Osteoblast (primary cell): ENCODE measurements at regions not wholly inside any gene's neighbourhood (a gene's known extent, or its start where the extent isn't known, plus 50 kb on each side); places are given as distances from the start of the nearest gene placed in this dataset.
A peak's percentile ranks its signal among the peaks of the same experiment; 100 is the strongest.

Experiments used
- DNase-seq: peaks from one replicate; pipeline ENCODE4 v3.0.0; 2011; ENCODE audit warnings: low spot score, mixed read lengths; ENCODE audit not compliant: insufficient read length; ENCODE audit errors: missing footprints
- H2AFZ ChIP-seq: 2 replicates; pipeline ENCODE4 v1.6.0; 2011; ENCODE audit warnings: mild to moderate bottlenecking, low read length
- H3K27ac ChIP-seq: 2 replicates; pipeline ENCODE4 v1.5.1; 2011; ENCODE audit warnings: mild to moderate bottlenecking, low read depth, low read length, moderate library complexity
- H3K27me3 ChIP-seq: 2 replicates; pipeline ENCODE4 v1.6.0; 2012; ENCODE audit warnings: mild to moderate bottlenecking, control low read depth, inconsistent platforms, low read length, moderate library complexity; ENCODE audit not compliant: insufficient read depth
- H3K36me3 ChIP-seq: 2 replicates; pipeline ENCODE4 v1.5.1; 2011; ENCODE audit warnings: mild to moderate bottlenecking, low read length, control low read depth, moderate library complexity; ENCODE audit not compliant: insufficient read depth
- H3K4me1 ChIP-seq: 2 replicates; pipeline ENCODE4 v1.5.1; 2011; ENCODE audit warnings: mild to moderate bottlenecking, low read length, control low read depth, moderate library complexity; ENCODE audit not compliant: insufficient read depth
- H3K4me2 ChIP-seq: 2 replicates; pipeline ENCODE4 v1.6.0; 2011; ENCODE audit warnings: mild to moderate bottlenecking, low read length; ENCODE audit not compliant: insufficient read depth
- H3K4me3 ChIP-seq: fragments of 200-600 bp; sonication (generic); 3 replicates; pipeline ENCODE4 v1.5.1; 2012; ENCODE audit warnings: mild to moderate bottlenecking, low read length, inconsistent platforms; ENCODE audit not compliant: insufficient read depth
- H3K79me2 ChIP-seq: 2 replicates; pipeline ENCODE4 v1.6.0; 2012; ENCODE audit warnings: mild to moderate bottlenecking, low read length, control low read depth, inconsistent platforms; ENCODE audit not compliant: insufficient read depth
- H3K9me3 ChIP-seq: 2 replicates; pipeline ENCODE4 v1.5.1; 2011; ENCODE audit warnings: low read depth, low read length, control low read depth
- H4K20me1 ChIP-seq: 2 replicates; pipeline ENCODE4 v1.6.0; 2012; ENCODE audit warnings: mild to moderate bottlenecking, low read length, control low read depth; ENCODE audit not compliant: insufficient read depth
- TF ChIP-seq, protein P1 (sequence below): IDR thresholded peaks from 2 replicates; pipeline ENCODE4 v1.5.1; 2011; ENCODE audit warnings: mild to moderate bottlenecking, low read depth, low read length, moderate library complexity; ENCODE audit errors: extremely low read depth

DNA sequence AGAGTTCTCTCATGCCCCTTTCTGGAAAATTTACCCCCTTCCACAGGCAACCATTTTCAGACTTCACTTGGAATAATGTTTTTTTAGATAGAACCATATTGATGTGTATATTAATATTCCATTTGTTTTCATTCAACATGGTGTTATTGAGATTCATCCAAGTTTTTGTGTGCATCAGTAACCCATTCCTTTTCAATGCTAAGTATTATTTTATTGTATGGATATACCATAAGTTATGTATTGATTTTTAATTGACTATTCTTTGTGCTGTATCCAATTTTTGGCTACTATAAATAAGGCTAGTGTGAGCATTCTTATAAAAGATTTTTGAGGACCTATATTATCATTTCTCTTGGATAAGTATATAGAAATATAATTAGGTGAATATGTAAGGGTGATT, 1025.7 kb downstream of the GRM8 start:
- Histone ChIP-seq H3K4me3 (no peak overlapping the region), H3K4me2 (no peak overlapping the region), H3K27me3 (no peaks in the 10 kb centered on the region), H3K36me3 (no peaks in the 10 kb centered on the region), H3K27ac (no peak overlapping the region), H3K9me3 (no peaks in the 10 kb centered on the region), H2AFZ (no peak overlapping the region), H3K79me2 (no peaks in the 10 kb centered on the region), H3K4me1 (no peaks in the 10 kb centered on the region), H4K20me1 (no peaks in the 10 kb centered on the region)
- TF ChIP-seq, protein P1, sequence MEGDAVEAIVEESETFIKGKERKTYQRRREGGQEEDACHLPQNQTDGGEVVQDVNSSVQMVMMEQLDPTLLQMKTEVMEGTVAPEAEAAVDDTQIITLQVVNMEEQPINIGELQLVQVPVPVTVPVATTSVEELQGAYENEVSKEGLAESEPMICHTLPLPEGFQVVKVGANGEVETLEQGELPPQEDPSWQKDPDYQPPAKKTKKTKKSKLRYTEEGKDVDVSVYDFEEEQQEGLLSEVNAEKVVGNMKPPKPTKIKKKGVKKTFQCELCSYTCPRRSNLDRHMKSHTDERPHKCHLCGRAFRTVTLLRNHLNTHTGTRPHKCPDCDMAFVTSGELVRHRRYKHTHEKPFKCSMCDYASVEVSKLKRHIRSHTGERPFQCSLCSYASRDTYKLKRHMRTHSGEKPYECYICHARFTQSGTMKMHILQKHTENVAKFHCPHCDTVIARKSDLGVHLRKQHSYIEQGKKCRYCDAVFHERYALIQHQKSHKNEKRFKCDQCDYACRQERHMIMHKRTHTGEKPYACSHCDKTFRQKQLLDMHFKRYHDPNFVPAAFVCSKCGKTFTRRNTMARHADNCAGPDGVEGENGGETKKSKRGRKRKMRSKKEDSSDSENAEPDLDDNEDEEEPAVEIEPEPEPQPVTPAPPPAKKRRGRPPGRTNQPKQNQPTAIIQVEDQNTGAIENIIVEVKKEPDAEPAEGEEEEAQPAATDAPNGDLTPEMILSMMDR: no peak
- DNase-seq: no peak

DNA sequence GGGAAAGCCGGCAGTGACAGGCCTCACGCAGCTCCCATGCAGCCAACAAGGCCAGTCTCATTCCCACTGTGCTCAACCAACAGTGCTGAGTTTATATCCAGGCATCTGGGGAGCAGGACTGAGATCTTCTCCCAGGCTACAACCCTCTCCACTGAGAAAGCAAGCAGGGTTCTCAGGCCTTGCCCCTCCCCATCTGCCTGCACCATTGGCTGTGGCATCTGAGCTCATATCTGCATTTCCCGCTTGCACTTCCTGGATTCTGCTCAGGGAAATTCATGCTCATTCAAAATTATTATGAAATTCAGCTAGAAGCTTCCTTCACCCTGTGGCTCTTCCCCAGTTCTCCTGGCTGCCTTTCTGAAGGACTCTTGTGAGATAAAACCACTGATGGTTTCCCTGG, 1029.0 kb downstream of the GRM8 start:
- Histone ChIP-seq H3K4me3 (no peak overlapping the region), H3K4me1 (no peaks in the 10 kb centered on the region), H3K27me3 (no peaks in the 10 kb centered on the region), H3K36me3 (no peaks in the 10 kb centered on the region), H3K9me3 (no peaks in the 10 kb centered on the region), H2AFZ (no peak overlapping the region), H3K27ac (no peak overlapping the region), H3K79me2 (no peaks in the 10 kb centered on the region), H3K4me2 (no peak overlapping the region), H4K20me1 (no peaks in the 10 kb centered on the region)
- TF ChIP-seq, protein P1: no peak
- peak; percentile 6 for DNase-seq

DNA sequence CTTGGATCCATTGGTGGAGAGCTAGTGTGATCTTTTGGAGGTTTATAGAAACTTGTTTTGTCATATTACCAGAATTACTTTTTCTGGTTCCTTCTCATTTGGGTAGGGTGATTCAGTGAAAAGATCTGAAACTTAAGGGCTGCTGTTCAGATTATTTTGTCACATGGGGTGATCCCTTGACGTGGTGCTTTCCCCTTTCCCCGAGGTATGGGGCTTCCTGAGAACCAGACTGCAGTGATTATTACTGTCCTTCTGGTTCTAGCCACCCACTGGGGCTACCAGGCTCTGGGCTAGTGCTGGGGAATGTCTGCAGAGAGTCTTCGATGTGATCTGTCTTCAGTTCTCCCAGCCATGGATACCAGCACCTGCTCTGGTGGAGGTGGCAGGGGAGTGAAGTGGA, 1030.0 kb downstream of the GRM8 start:
- H3K36me3 ChIP-seq: no peaks in the 10 kb centered on the region
- no peak for DNase-seq
- TF ChIP-seq, protein P1: no peak
- no peaks in the 10 kb centered on the region for H4K20me1 ChIP-seq
- H3K27me3 ChIP-seq: no peaks in the 10 kb centered on the region
- H3K27ac ChIP-seq: no peak overlapping the region
- H2AFZ ChIP-seq: no peak overlapping the region
- H3K4me2 ChIP-seq: no peak overlapping the region
- no peak overlapping the region for H3K4me3 ChIP-seq
- no peaks in the 10 kb centered on the region for H3K9me3 ChIP-seq
- H3K4me1 ChIP-seq: no peaks in the 10 kb centered on the region
- no peaks in the 10 kb centered on the region for H3K79me2 ChIP-seq

DNA sequence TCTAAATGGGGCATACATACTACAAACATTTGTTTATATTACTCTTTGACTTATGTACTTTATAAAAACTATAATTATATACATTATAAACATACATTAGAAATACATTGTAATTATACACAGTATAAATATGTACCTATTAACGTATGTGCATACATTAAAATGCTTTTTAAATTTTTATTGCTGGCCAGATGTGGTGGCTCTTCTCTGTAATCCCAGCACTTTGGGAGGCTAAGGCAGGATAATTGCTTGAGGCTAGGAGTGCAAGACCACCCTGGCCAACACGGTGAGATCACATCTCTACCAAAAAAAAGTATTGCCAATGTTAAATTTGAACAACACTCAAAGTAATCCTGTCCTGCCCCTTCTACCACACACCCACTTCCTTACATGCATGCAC, 1037.0 kb downstream of the GRM8 start:
- H4K20me1 ChIP-seq: no peaks in the 10 kb centered on the region
- no peak overlapping the region for H3K27ac ChIP-seq
- DNase-seq: no peak
- no peaks in the 10 kb centered on the region for H3K79me2 ChIP-seq
- TF ChIP-seq, protein P1: no peak
- H3K4me2 ChIP-seq: no peak overlapping the region
- no peak overlapping the region for H3K4me3 ChIP-seq
- H3K36me3 ChIP-seq: no peaks in the 10 kb centered on the region
- no peaks in the 10 kb centered on the region for H3K27me3 ChIP-seq
- H3K9me3 ChIP-seq: no peaks in the 10 kb centered on the region
- H3K4me1 ChIP-seq: no peaks in the 10 kb centered on the region
- no peak overlapping the region for H2AFZ ChIP-seq
